ENCODE measurements at regions not wholly inside any gene's neighbourhood (a gene's known extent, or its start where the extent isn't known, plus 50 kb on each side); places are given as distances from the start of the nearest gene placed in this dataset.

DNA sequence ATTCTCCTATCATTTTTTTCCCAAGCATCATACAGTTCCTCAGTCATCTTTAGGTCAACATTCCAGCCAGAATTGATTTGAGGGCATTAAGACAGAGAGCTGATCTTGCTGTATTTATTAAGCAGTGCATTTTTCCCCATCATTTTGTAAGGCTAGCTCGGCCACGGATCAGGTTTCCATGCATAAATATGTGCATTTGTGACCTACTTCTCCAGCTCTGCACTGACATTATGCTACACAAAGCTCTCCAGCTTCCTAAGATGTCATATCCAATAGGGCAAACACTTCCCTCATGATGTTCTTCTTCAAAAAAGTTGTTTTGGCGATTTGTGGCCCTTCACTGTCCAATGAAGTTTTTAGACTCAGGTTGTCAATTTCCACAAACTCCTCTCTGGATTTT lies 202.6 kb downstream of the C7orf25 start:
- H3K27ac ChIP-seq (ENCODE audit: low read depth, low read length): no peak overlapping the region
- H3K36me3 ChIP-seq (ENCODE audit: control insufficient read depth in 3 of 3, insufficient read depth in 3 of 3, low read length in 3 of 3): no peaks in the 10 kb centered on the region
- no peak overlapping the region for H3K9ac ChIP-seq (ENCODE audit: low read depth in 1 of 3, low read length in 3 of 3)
- peaks cover 0 to 4% (median 2%) of the 10 kb centered on the region in 3 donors for H3K9me3 ChIP-seq (ENCODE audit: control insufficient read depth in 3 of 3, low read length in 3 of 3)
- no peak overlapping the region for H3K4me3 ChIP-seq (ENCODE audit: low read length in 3 of 3)
- H3K4me1 ChIP-seq (ENCODE audit: control insufficient read depth in 3 of 3, insufficient read depth in 3 of 3, low read length in 3 of 3): no peaks in the 10 kb centered on the region
- H3K27me3 ChIP-seq (ENCODE audit: control insufficient read depth in 3 of 3, insufficient read depth in 3 of 3, low read length in 3 of 3): no peaks in the 10 kb centered on the region

DNA sequence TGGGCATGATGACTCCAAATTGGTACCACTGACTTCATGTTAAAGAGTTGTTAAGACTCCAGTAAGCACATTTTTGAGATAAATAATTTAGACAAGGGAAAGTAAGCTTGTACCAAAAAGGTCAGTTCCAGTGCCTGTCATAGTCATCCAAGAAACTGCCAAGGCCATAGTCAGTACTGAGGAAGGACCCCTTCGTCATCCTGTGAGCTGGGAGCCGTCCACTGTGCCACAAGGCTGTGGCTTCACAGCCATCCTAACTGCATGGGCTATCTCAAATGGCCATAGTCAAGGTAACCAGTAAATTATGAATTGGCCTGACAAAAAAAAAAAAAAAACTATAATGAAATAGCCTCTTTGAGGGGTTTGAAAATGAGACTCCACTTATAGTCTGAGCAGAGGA lies 207.2 kb downstream of the C7orf25 start:
- H3K9ac ChIP-seq (ENCODE audit: low read depth in 1 of 3, low read length in 3 of 3): no peak overlapping the region
- H3K4me3 ChIP-seq (ENCODE audit: low read length in 3 of 3): no peak overlapping the region

DNA sequence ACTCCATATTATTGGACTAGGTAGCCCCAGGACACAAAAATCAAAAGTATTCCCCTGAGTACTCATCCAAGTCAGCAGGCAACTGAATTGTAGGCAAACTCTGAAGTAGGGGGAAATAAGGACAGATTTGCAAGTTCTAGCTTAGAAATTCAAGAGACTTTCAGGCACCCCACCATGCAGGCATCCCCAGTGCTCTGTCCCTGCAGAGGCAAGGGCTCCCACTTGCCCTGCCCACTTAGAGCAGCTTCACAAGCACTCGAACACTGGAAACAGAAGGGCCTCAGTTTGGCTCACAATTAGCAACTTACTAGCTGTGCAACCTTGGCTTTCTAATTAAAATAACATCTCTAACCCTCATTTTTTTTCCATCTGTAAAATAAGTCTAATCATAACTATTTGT lies 209.2 kb downstream of the C7orf25 start:
- no peak overlapping the region for H3K27ac ChIP-seq (ENCODE audit: low read depth, low read length)
- H3K9ac ChIP-seq (ENCODE audit: low read depth in 1 of 3, low read length in 3 of 3): no peak overlapping the region

More for the DNA sequence above, 207.2 kb downstream of the C7orf25 start:
- Histone ChIP-seq H3K27ac (ENCODE audit: low read depth, low read length) (no peak overlapping the region), H3K4me1 (ENCODE audit: control insufficient read depth in 3 of 3, insufficient read depth in 3 of 3, low read length in 3 of 3) (peaks cover 0 to 1% (median 0%) of the 10 kb centered on the region in 3 donors), H3K27me3 (ENCODE audit: control insufficient read depth in 3 of 3, insufficient read depth in 3 of 3, low read length in 3 of 3) (no peaks in the 10 kb centered on the region), H3K9me3 (ENCODE audit: control insufficient read depth in 3 of 3, low read length in 3 of 3) (no peaks in the 10 kb centered on the region), H3K36me3 (ENCODE audit: control insufficient read depth in 3 of 3, insufficient read depth in 3 of 3, low read length in 3 of 3) (no peaks in the 10 kb centered on the region)

DNA sequence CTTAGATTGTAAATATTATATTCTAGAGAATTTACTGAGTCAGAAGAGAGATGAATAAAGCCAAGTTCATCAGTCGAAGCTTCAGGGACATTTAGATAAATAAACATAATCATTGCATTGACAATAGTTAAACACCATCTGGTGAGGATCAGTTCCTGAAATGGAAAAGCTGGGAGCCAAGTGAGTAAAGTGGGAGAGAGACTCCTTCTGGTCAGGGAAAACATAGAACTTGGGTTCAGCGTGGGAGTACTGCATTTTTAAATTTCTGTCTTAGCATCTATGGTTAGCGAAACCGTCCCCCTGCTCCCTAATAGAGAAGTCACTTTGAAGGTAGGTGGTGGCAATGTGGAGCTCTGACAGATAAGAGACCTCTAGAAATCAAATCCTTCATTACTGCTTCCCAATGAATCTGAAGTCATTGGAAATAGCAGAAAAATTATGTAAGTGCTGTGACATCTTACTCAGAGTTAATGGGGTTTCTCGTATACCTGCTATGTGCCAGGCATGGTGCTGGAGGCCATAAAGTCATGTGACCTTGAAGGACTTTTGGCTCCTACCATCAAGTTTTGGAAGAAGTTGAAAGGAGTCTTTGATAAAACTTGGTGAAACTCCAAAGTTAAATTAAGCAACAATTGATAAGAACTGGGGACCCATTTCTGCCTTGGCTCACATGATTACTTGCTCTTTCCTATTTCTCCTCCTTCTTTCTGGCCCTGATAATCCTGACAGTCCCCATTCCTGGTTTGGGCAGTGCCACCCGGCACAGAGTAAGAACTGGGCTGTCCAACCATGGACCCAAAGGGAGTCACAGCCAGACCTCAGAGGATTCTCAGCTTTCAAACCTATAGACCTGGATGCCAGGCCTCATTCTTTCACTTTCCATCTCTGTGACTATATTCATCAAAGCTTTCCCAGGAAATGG lies 211.2 kb downstream of the C7orf25 start:
- H3K9me3 ChIP-seq (ENCODE audit: control insufficient read depth in 3 of 3, low read length in 3 of 3): no peaks in the 10 kb centered on the region
- H3K9ac ChIP-seq (ENCODE audit: low read depth in 1 of 3, low read length in 3 of 3): no peak overlapping the region
- H3K27ac ChIP-seq (ENCODE audit: low read depth, low read length): no peak overlapping the region
- peaks cover 0 to 3% (median under 1%) of the 10 kb centered on the region in 3 donors for H3K4me1 ChIP-seq (ENCODE audit: control insufficient read depth in 3 of 3, insufficient read depth in 3 of 3, low read length in 3 of 3)
- H3K27me3 ChIP-seq (ENCODE audit: control insufficient read depth in 3 of 3, insufficient read depth in 3 of 3, low read length in 3 of 3): no peaks in the 10 kb centered on the region
- H3K36me3 ChIP-seq (ENCODE audit: control insufficient read depth in 3 of 3, insufficient read depth in 3 of 3, low read length in 3 of 3): no peaks in the 10 kb centered on the region
- H3K4me3 ChIP-seq (ENCODE audit: low read length in 3 of 3): no peak overlapping the region

More for the DNA sequence above, 209.2 kb downstream of the C7orf25 start:
- H3K9me3 ChIP-seq (ENCODE audit: control insufficient read depth in 3 of 3, low read length in 3 of 3): no peaks in the 10 kb centered on the region
- H3K4me1 ChIP-seq (ENCODE audit: control insufficient read depth in 3 of 3, insufficient read depth in 3 of 3, low read length in 3 of 3): peaks cover 0 to 3% (median 0%) of the 10 kb centered on the region in 3 donors
- H3K36me3 ChIP-seq (ENCODE audit: control insufficient read depth in 3 of 3, insufficient read depth in 3 of 3, low read length in 3 of 3): no peaks in the 10 kb centered on the region
- no peaks in the 10 kb centered on the region for H3K27me3 ChIP-seq (ENCODE audit: control insufficient read depth in 3 of 3, insufficient read depth in 3 of 3, low read length in 3 of 3)
- H3K4me3 ChIP-seq (ENCODE audit: low read length in 3 of 3): no peak overlapping the region

DNA sequence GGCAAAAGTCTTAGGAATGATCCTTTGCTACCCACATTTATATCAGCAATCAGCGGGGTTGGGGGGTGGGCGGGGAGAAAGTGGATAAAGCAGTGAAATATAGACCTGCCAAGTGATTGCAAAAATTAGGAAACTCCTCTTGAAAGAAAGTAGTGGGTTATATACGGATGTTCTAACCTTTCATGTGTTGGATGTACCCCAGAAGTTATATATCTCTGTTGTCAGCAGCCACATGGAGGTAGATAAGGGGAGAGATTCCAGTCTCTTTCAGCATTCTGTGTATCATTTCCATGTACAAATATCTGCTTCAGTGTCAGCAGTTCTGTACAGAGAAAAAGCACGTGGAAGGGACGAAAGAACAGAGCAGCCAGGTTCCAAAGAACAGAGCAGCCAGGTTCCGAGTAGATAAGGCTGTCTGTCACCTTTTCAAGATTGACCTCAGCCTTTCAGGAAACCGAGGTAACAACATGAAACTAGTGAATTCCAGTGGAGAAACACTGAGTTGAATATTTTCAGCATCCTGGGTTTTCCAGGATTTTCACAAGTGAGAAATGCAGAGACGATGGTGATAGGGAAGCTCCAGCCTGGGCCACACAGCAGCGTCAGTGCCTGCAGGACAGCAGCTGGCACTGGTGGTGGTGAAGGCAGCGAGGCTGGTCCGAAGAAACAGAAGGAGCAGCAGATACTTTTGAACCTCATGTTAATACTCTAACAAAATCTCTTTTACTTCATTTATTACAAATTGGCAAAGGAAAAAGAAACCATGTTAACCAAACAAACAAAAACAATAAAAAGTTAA lies 212.3 kb downstream of the C7orf25 start:
- Histone ChIP-seq H3K27ac (ENCODE audit: low read depth, low read length) (no peak overlapping the region), H3K4me3 (ENCODE audit: low read length in 3 of 3) (no peak overlapping the region), H3K36me3 (ENCODE audit: control insufficient read depth in 3 of 3, insufficient read depth in 3 of 3, low read length in 3 of 3) (no peaks in the 10 kb centered on the region), H3K4me1 (ENCODE audit: control insufficient read depth in 3 of 3, insufficient read depth in 3 of 3, low read length in 3 of 3) (peaks cover 0 to 9% (median 7%) of the 10 kb centered on the region in 3 donors), H3K27me3 (ENCODE audit: control insufficient read depth in 3 of 3, insufficient read depth in 3 of 3, low read length in 3 of 3) (no peaks in the 10 kb centered on the region), H3K9ac (ENCODE audit: low read depth in 1 of 3, low read length in 3 of 3) (no peak overlapping the region), H3K9me3 (ENCODE audit: control insufficient read depth in 3 of 3, low read length in 3 of 3) (no peaks in the 10 kb centered on the region)

DNA sequence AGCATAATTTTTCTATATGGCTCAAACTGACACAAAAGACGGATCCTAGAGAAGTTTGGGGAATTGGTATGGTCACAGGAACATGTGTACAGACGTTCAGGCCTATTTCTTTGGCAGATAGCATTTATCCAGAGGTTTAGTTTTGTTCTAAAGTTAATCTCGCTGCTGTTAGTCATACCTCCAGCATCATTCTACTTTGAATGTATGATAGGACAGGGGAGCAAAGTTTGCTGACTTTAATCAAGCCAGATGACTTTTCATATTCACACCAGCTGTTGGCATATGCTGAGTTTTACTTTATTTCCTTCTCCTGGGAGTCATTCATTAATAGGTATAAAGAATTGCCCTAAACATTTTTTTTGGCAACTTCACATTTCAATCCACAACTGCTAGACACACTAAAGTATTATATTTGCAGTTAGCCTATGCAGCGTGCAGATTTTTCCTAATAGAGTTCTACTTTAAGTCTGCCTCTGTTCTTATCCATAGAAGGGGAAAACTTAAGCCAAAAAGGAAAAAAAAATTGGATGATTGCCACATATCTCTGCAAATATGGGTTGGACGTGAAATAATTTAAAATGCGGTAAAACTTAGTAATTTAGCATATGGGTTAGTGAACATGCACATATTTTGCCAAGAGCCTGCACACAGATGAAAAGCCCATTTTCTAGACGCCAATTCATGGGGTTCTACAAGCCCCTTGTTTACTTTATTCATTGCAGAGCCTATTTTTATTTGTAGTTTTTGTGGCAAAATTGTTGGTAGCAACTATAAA lies 213.1 kb downstream of the C7orf25 start:
- H3K4me1 ChIP-seq (ENCODE audit: control insufficient read depth in 3 of 3, insufficient read depth in 3 of 3, low read length in 3 of 3): peaks cover 0 to 9% (median 7%) of the 10 kb centered on the region in 3 donors
- no peaks in the 10 kb centered on the region for H3K36me3 ChIP-seq (ENCODE audit: control insufficient read depth in 3 of 3, insufficient read depth in 3 of 3, low read length in 3 of 3)
- no peaks in the 10 kb centered on the region for H3K9me3 ChIP-seq (ENCODE audit: control insufficient read depth in 3 of 3, low read length in 3 of 3)
- no peak overlapping the region for H3K4me3 ChIP-seq (ENCODE audit: low read length in 3 of 3)
- H3K27ac ChIP-seq (ENCODE audit: low read depth, low read length): no peak overlapping the region
- H3K27me3 ChIP-seq (ENCODE audit: control insufficient read depth in 3 of 3, insufficient read depth in 3 of 3, low read length in 3 of 3): no peaks in the 10 kb centered on the region
- no peak overlapping the region for H3K9ac ChIP-seq (ENCODE audit: low read depth in 1 of 3, low read length in 3 of 3)

DNA sequence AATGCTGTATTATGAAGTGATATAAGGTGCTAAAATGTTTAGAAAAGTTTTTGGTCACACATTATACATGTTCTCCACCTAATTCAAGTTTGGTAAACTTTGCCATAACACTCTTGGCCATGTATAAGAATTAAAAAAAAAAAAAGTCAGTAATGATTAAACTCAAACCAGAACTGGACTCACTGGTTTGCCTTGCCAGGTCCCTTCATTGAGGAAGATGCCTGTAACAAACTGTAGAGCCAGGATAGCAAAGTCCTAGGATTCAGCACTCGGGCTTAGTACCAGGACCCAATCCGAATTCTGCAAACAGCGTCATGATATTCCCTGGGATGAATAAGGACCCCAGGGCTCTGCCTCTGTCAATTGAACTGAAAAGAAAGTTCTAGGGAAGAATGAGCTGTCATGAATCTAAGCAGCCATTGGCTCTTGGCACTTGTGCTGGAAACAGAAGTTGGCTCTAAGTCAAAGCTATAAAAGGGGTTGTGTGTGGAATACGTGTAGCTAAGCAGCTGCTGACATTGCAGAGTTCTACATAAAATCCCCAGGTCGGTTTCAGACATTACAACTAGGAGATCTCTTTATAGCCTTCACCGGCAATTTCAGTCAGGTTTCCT lies 216.9 kb downstream of the C7orf25 start:
- peak overlapping the region in 1 of 3 donors; percentile 43 for H3K9ac ChIP-seq (ENCODE audit: low read depth in 1 of 3, low read length in 3 of 3)
- no peak overlapping the region for H3K4me3 ChIP-seq (ENCODE audit: low read length in 3 of 3)
- no peak overlapping the region for H3K27ac ChIP-seq (ENCODE audit: low read depth, low read length)
- no peaks in the 10 kb centered on the region for H3K27me3 ChIP-seq (ENCODE audit: control insufficient read depth in 3 of 3, insufficient read depth in 3 of 3, low read length in 3 of 3)
- peaks cover 2 to 14% (median 12%) of the 10 kb centered on the region in 3 donors for H3K4me1 ChIP-seq (ENCODE audit: control insufficient read depth in 3 of 3, insufficient read depth in 3 of 3, low read length in 3 of 3)
- no peaks in the 10 kb centered on the region for H3K9me3 ChIP-seq (ENCODE audit: control insufficient read depth in 3 of 3, low read length in 3 of 3)
- H3K36me3 ChIP-seq (ENCODE audit: control insufficient read depth in 3 of 3, insufficient read depth in 3 of 3, low read length in 3 of 3): no peaks in the 10 kb centered on the region

DNA sequence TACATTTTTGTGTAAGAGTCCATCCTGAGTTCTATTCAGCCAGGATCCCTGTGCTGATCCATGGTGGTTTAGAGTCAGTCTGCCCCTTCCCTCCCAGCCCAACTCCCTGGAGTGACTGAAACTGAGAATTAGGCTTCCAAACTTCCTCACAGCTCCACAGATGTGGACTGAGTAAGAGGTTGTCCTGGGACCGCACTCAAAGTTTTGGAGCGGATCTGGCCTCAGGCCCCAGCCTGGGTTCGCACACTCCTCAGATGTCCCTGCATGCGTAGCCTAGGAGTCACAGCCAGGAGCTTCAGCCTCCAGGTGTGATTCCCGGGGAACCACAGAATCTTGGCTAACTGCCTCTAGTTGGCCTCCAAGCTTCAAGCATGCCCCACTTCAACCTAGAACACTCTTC lies 218.1 kb downstream of the C7orf25 start:
- no peaks in the 10 kb centered on the region for H3K36me3 ChIP-seq (ENCODE audit: control insufficient read depth in 3 of 3, insufficient read depth in 3 of 3, low read length in 3 of 3)
- H3K9ac ChIP-seq (ENCODE audit: low read depth in 1 of 3, low read length in 3 of 3): no peak overlapping the region
- no peaks in the 10 kb centered on the region for H3K27me3 ChIP-seq (ENCODE audit: control insufficient read depth in 3 of 3, insufficient read depth in 3 of 3, low read length in 3 of 3)
- no peaks in the 10 kb centered on the region for H3K9me3 ChIP-seq (ENCODE audit: control insufficient read depth in 3 of 3, low read length in 3 of 3)
- H3K4me3 ChIP-seq (ENCODE audit: low read length in 3 of 3): no peak overlapping the region
- H3K27ac ChIP-seq (ENCODE audit: low read depth, low read length): no peak overlapping the region
- H3K4me1 ChIP-seq (ENCODE audit: control insufficient read depth in 3 of 3, insufficient read depth in 3 of 3, low read length in 3 of 3): peaks cover 2 to 12% (median 12%) of the 10 kb centered on the region in 3 donors

DNA sequence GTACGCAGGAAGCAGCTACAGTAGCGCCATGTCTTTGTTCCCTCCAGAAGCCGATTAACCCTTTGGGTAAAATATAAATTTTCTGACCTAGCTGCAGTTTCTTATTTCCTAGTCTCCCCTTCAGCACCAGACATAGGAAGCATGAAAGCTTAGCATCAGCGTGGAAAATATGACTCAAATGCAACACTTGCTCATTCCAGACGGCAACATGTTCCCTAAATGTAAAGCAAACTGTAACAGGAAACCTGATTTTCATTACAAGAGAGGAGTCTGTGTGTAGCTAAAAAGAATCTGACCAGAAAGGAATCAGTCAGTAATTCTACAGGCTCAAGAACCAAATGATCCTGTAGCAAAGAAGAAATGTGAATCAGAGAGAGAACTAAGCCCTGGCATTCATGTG lies 219.2 kb downstream of the C7orf25 start:
- Histone ChIP-seq H3K9me3 (ENCODE audit: control insufficient read depth in 3 of 3, low read length in 3 of 3) (no peaks in the 10 kb centered on the region), H3K27ac (ENCODE audit: low read depth, low read length) (no peak overlapping the region), H3K4me1 (ENCODE audit: control insufficient read depth in 3 of 3, insufficient read depth in 3 of 3, low read length in 3 of 3) (peaks cover 2 to 12% (median 12%) of the 10 kb centered on the region in 3 donors), H3K9ac (ENCODE audit: low read depth in 1 of 3, low read length in 3 of 3) (no peak overlapping the region), H3K36me3 (ENCODE audit: control insufficient read depth in 3 of 3, insufficient read depth in 3 of 3, low read length in 3 of 3) (no peaks in the 10 kb centered on the region), H3K27me3 (ENCODE audit: control insufficient read depth in 3 of 3, insufficient read depth in 3 of 3, low read length in 3 of 3) (no peaks in the 10 kb centered on the region), H3K4me3 (ENCODE audit: low read length in 3 of 3) (no peak overlapping the region)
